Body of pancreas (tissue), 4 donors: ENCODE measurements at regions not wholly inside any gene's neighbourhood (a gene's known extent, or its start where the extent isn't known, plus 50 kb on each side); places are given as distances from the start of the nearest gene placed in this dataset.

Experiments used
- ATAC-seq: fragments of 150-250 bp; one replicate; pipeline ENCODE4 v1.9.1; 2016
- DNase-seq, 4 donors: peaks; one replicate each; pipeline ENCODE4 v3.0.0-alpha.2; 2019
- H3K27ac ChIP-seq, 4 donors: fragments of 200-600 bp; sonication (generic); 1 replicate in 3 of 4; 2 replicates in 1 of 4; pipeline versions ENCODE4 v1.5.1 to v1.6.1; 2016 to 2019; ENCODE audit warnings: mild to moderate bottlenecking in 1 of 4, mixed read lengths in 1 of 4, moderate library complexity in 1 of 4
- H3K27me3 ChIP-seq, 2 donors: fragments of 200-600 bp; sonication (generic); one replicate each; pipeline ENCODE4 v1.6.0; 2016; ENCODE audit warnings: mild to moderate bottlenecking in 1 of 2
- H3K36me3 ChIP-seq, 2 donors: fragments of 200-600 bp; sonication (generic); replicated peaks in 1 of 2; 2 replicates each; pipeline ENCODE4 v1.5.1; 2016; ENCODE audit warnings: low read depth in 2 of 2; ENCODE audit not compliant: insufficient read depth in 1 of 2
- H3K4me1 ChIP-seq: fragments of 200-600 bp; sonication (generic); one replicate; pipeline ENCODE4 v1.6.0; 2016
- H3K4me3 ChIP-seq, 2 donors: fragments of 200-600 bp; sonication (generic); 1 replicate in 1 of 2; 2 replicates in 1 of 2; pipeline ENCODE4 v1.5.1; 2016 to 2019
- H3K9me3 ChIP-seq, 3 donors: fragments of 200-600 bp; sonication (generic); 1 replicate in 2 of 3; 2 replicates in 1 of 3; pipeline ENCODE4 v1.5.1; 2016
- POLR2A ChIP-seq, 3 donors: fragments of 450-650 bp; IDR thresholded peaks; one replicate each; pipeline ENCODE4 v1.6.1; 2016; ENCODE audit warnings: antibody characterized with exemption in 3 of 3, mild to moderate bottlenecking in 2 of 3
- WGBS, 2 donors: methylation state at CpG; one replicate each; pipeline ENCODE4 v1.1.5; 2017; 5-methylcytosine and 5-hydroxymethylcytosine counted together
- intact Hi-C: fragments of 100-400 bp; cut with DNase I; formaldehyde crosslinking; loops from one replicate; pipeline ENCODE4 v1.15.1; 2023
- TF ChIP-seq, protein P1 (sequence below), 7 experiments: fragments of 450-650 bp in 4 of 7; fragments of 200-600 bp in 3 of 7; sonication (generic) in 3 of 7; IDR thresholded peaks; one replicate each; pipeline ENCODE4 v1.5.1; 2016 to 2019; ENCODE audit warnings: antibody characterized with exemption in 7 of 7

DNA sequence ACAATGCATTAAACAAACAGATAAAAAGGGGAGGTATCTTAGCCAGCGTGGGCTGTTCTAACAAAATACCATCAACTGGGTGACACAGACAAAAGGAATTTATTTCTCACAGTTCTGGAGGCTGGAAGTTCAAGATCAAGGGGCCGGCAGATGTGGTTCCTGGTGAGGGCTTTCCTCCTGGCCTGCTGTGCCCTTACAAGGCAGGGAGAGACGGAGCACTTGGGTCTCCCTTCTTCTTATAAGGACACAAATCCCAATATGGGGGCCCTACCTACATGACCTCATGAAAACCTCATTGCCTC is 281.6 kb upstream of the KLF14 start:
- Histone ChIP-seq H3K4me1 (peaks cover 41% of the 10 kb centered on the region), H3K9me3 (no peaks in the 10 kb centered on the region), H3K4me3 (no peak overlapping the region), H3K36me3 (no peaks in the 10 kb centered on the region), H3K27me3 (no peaks in the 10 kb centered on the region), H3K27ac (peak overlapping the region in 1 of 4 donors; percentile 36)
- TF ChIP-seq, protein P1, sequence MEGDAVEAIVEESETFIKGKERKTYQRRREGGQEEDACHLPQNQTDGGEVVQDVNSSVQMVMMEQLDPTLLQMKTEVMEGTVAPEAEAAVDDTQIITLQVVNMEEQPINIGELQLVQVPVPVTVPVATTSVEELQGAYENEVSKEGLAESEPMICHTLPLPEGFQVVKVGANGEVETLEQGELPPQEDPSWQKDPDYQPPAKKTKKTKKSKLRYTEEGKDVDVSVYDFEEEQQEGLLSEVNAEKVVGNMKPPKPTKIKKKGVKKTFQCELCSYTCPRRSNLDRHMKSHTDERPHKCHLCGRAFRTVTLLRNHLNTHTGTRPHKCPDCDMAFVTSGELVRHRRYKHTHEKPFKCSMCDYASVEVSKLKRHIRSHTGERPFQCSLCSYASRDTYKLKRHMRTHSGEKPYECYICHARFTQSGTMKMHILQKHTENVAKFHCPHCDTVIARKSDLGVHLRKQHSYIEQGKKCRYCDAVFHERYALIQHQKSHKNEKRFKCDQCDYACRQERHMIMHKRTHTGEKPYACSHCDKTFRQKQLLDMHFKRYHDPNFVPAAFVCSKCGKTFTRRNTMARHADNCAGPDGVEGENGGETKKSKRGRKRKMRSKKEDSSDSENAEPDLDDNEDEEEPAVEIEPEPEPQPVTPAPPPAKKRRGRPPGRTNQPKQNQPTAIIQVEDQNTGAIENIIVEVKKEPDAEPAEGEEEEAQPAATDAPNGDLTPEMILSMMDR (IDR thresholded peaks at IDR 0.05), result no peak
- no peak for TF ChIP-seq POLR2A (IDR thresholded peaks at IDR 0.05)
- intact Hi-C loops, result no loop called here
- WGBS, 2 donors, result 50 to 60% methylated on average over 3 of the region's 3 CpGs
- DNase-seq, result no peak
- no peak for ATAC-seq

DNA sequence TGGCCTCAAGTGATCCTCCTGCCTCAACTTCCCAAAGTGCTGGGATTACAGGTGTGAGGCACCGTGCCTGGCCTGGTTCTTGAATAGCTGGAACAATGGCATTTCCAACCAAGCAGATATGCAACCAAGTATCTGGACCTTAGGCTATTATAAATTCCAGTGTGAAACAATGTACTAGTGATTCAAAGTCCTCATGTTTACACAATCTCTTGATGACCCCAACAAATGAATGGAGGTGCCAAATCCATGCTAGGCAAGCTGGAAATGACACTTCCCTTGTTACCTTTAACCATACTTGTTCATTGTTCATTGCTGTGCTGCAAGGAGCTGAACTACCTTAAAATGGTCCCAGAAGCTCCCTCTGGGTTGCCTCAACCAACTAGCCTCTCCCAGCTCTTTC is 282.2 kb upstream of the KLF14 start:
- intact Hi-C loops, result no loop called here
- no peak for DNase-seq
- peak overlapping the region in 2 of 4 donors; percentile 22 to 36 for H3K27ac ChIP-seq
- peaks cover 45% of the 10 kb centered on the region for H3K4me1 ChIP-seq
- no peak for ATAC-seq
- WGBS, 2 donors, result 60 to 66% methylated on average over 1 of the region's 1 CpG
- H3K4me3 ChIP-seq, result no peak overlapping the region
- H3K27me3 ChIP-seq, result no peaks in the 10 kb centered on the region
- TF ChIP-seq, protein P1 (IDR thresholded peaks at IDR 0.05), result no peak
- no peak for TF ChIP-seq POLR2A (IDR thresholded peaks at IDR 0.05)
- no peaks in the 10 kb centered on the region for H3K9me3 ChIP-seq
- H3K36me3 ChIP-seq, result no peaks in the 10 kb centered on the region

DNA sequence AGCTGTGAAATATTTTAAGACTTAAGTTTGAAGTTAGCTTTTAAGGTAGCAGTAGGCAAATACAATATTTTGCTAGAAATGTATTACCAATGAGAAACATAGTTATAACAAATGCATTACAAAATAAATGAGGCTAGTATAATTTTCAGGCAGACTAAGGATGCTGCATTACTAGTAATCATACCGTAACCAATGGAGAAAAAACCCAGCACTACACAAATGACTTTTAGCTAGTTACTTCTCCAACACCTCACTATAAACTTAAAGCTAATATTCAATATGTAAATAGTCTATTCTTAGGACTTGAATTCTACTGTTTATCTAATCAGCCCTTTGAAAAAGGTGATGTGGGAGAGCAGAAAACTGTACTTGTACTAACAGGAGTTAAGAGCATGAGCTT is 285.3 kb upstream of the KLF14 start:
- DNase-seq (no peak), ATAC-seq (no peak)
- peaks cover 33% of the 10 kb centered on the region for H3K4me1 ChIP-seq
- no peak overlapping the region for H3K27ac ChIP-seq
- intact Hi-C loops, result no loop called here
- H3K36me3 ChIP-seq, result no peaks in the 10 kb centered on the region
- no peaks in the 10 kb centered on the region for H3K27me3 ChIP-seq
- 88 to 90% methylated on average over 1 of the region's 1 CpG for WGBS, 2 donors
- TF ChIP-seq, protein P1 (IDR thresholded peaks at IDR 0.05), result no peak
- TF ChIP-seq POLR2A (IDR thresholded peaks at IDR 0.05), result no peak
- no peaks in the 10 kb centered on the region for H3K9me3 ChIP-seq
- H3K4me3 ChIP-seq, result no peak overlapping the region

DNA sequence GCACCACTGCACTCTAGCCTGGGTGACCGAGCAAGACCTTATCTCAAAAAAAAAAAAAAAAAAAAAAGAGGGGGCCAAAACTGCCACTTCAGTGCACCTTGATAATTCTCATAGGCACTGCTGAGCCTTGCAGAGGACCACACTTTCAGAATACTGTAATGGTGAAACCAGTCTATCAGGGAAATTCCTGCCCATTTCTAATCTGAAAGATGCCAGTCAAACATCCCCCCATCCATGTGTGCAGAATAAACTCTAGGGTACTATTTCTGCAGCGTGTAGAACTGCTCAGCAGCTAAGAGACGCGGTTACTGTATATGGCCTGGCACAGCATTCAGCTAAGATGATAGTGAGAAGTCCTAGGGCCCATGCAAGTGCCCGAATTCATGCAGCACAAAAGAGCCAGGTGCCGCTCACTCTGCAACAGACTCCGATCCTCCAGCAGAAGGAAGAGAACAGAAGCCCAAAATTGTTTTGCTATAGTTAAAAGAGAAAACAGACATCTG is 286.8 kb upstream of the KLF14 start:
- TF ChIP-seq POLR2A (IDR thresholded peaks at IDR 0.05), result no peak
- TF ChIP-seq, protein P1 (IDR thresholded peaks at IDR 0.05), result no peak
- Histone ChIP-seq H3K27ac (no peak overlapping the region), H3K4me3 (no peak overlapping the region), H3K27me3 (no peaks in the 10 kb centered on the region), H3K36me3 (no peaks in the 10 kb centered on the region), H3K4me1 (peaks cover 33% of the 10 kb centered on the region), H3K9me3 (no peaks in the 10 kb centered on the region)
- intact Hi-C loops, result no loop called here
- DNase-seq (no peak), ATAC-seq (no peak)
- 69 to 74% methylated on average over 7 of the region's 7 CpGs for WGBS, 2 donors

DNA sequence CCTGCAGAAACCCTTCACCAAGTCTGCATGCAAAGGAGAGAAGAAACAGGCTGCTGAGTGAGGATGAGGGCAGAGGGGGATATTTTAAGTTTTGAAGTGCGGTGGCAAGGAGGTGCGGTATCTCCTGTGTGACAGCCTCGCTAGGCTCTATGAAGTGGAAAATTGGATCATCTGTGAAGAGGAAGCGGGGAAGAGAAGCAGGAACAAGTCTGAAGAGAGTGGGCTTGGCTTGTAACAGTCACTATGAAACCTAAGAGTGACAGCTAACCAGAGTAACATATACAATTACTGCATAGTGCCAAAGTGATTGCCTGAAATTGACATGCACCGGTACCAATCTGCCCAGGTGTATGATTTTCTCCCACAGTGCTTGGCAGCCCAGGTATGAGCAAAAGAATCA is 287.5 kb upstream of the KLF14 start:
- H3K9me3 ChIP-seq, result no peaks in the 10 kb centered on the region
- ATAC-seq, result no peak
- no peak overlapping the region for H3K4me3 ChIP-seq
- no peaks in the 10 kb centered on the region for H3K36me3 ChIP-seq
- no peak overlapping the region for H3K27ac ChIP-seq
- DNase-seq, result no peak
- intact Hi-C loops, result no loop called here
- 77 to 90% methylated on average over 5 of the region's 5 CpGs for WGBS, 2 donors
- peaks cover 27% of the 10 kb centered on the region for H3K4me1 ChIP-seq
- no peaks in the 10 kb centered on the region for H3K27me3 ChIP-seq
- TF ChIP-seq, protein P1 (IDR thresholded peaks at IDR 0.05), result no peak
- no peak for TF ChIP-seq POLR2A (IDR thresholded peaks at IDR 0.05)
